ENCODE measurements at regions not wholly inside any gene's neighbourhood (a gene's known extent, or its start where the extent isn't known, plus 50 kb on each side); places are given as distances from the start of the nearest gene placed in this dataset.

GRCh38 chr1:65538086-65538485 lies 117.6 kb downstream of the LEPR start:
- no peaks in the 10 kb centered on the region for H3K36me3 ChIP-seq (replicated peaks; ENCODE audit: insufficient read depth, low read length)
- no peaks in the 10 kb centered on the region for H3K9me3 ChIP-seq (replicated peaks; ENCODE audit: insufficient read depth, low read length)
- H3K9ac ChIP-seq (ENCODE audit: low read length) = no peak overlapping the region
- H3K4me1 ChIP-seq (ENCODE audit: low read length) = no peaks in the 10 kb centered on the region
- no peak overlapping the region for H2AFZ ChIP-seq (ENCODE audit: low read length)
- H3F3A ChIP-seq (ENCODE audit: insufficient read depth, low read length) = no peaks in the 10 kb centered on the region
- no peaks in the 10 kb centered on the region for H4K20me1 ChIP-seq (ENCODE audit: insufficient read depth, low read length)
- TF ChIP-seq CTCF (IDR thresholded peaks at IDR 0.05; ENCODE audit: low read length) = no peak
- TF ChIP-seq EZH2 (optimal IDR thresholded peaks at IDR 0.05; ENCODE audit: low read depth, low read length) = no peak
- no peak for TF ChIP-seq EZH2phosphoT487 (IDR thresholded peaks at IDR 0.05; ENCODE audit: low read length)
- no peaks in the 10 kb centered on the region for H3K9me2 ChIP-seq (replicated peaks; ENCODE audit: insufficient read depth, low read length)
- no peak overlapping the region for H3K27ac ChIP-seq (ENCODE audit: low read length)
- H3K4me2 ChIP-seq (ENCODE audit: low read depth, low read length) = no peak overlapping the region
- H3K79me2 ChIP-seq (ENCODE audit: low read length) = no peaks in the 10 kb centered on the region
- no peak for DNase-seq
- no peak overlapping the region for H3K4me3 ChIP-seq (ENCODE audit: low read length)
- H3K27me3 ChIP-seq (replicated peaks; ENCODE audit: insufficient read depth, low read length) = no peaks in the 10 kb centered on the region

- H3K27ac ChIP-seq (ENCODE audit: low read length) = no peak overlapping the region
- no peak overlapping the region for H3K4me3 ChIP-seq (ENCODE audit: low read length)
Measured at GRCh38 chr1:65538664-65539063, 118.2 kb downstream of the LEPR start.

GRCh38 chr1:65539266-65540131 lies 119.0 kb downstream of the LEPR start:
- no peak overlapping the region for H3K4me3 ChIP-seq (ENCODE audit: low read length)
- H3K4me2 ChIP-seq (ENCODE audit: low read depth, low read length) = no peak overlapping the region
- no peaks in the 10 kb centered on the region for H3K9me3 ChIP-seq (replicated peaks; ENCODE audit: insufficient read depth, low read length)
- H2AFZ ChIP-seq (ENCODE audit: low read length) = no peak overlapping the region
- DNase-seq = no peak
- no peak overlapping the region for H3K27ac ChIP-seq (ENCODE audit: low read length)
- no peaks in the 10 kb centered on the region for H3K27me3 ChIP-seq (replicated peaks; ENCODE audit: insufficient read depth, low read length)
- H3K9me2 ChIP-seq (replicated peaks; ENCODE audit: insufficient read depth, low read length) = no peaks in the 10 kb centered on the region
- H4K20me1 ChIP-seq (ENCODE audit: insufficient read depth, low read length) = no peaks in the 10 kb centered on the region
- no peaks in the 10 kb centered on the region for H3F3A ChIP-seq (ENCODE audit: insufficient read depth, low read length)
- TF ChIP-seq EZH2phosphoT487 (IDR thresholded peaks at IDR 0.05; ENCODE audit: low read length) (no peak), CTCF (IDR thresholded peaks at IDR 0.05; ENCODE audit: low read length) (no peak), EZH2 (optimal IDR thresholded peaks at IDR 0.05; ENCODE audit: low read depth, low read length) (no peak)
- H3K36me3 ChIP-seq (replicated peaks; ENCODE audit: insufficient read depth, low read length) = no peaks in the 10 kb centered on the region
- H3K79me2 ChIP-seq (ENCODE audit: low read length) = no peaks in the 10 kb centered on the region
- H3K4me1 ChIP-seq (ENCODE audit: low read length) = no peaks in the 10 kb centered on the region
- no peak overlapping the region for H3K9ac ChIP-seq (ENCODE audit: low read length)

More at GRCh38 chr1:65538664-65539063, 118.2 kb downstream of the LEPR start:
- H2AFZ ChIP-seq (ENCODE audit: low read length) = no peak overlapping the region
- TF ChIP-seq CTCF (IDR thresholded peaks at IDR 0.05; ENCODE audit: low read length) (no peak), EZH2 (optimal IDR thresholded peaks at IDR 0.05; ENCODE audit: low read depth, low read length) (no peak), EZH2phosphoT487 (IDR thresholded peaks at IDR 0.05; ENCODE audit: low read length) (no peak)
- H3K27me3 ChIP-seq (replicated peaks; ENCODE audit: insufficient read depth, low read length) = no peaks in the 10 kb centered on the region
- H4K20me1 ChIP-seq (ENCODE audit: insufficient read depth, low read length) = no peaks in the 10 kb centered on the region
- H3F3A ChIP-seq (ENCODE audit: insufficient read depth, low read length) = no peaks in the 10 kb centered on the region
- no peaks in the 10 kb centered on the region for H3K36me3 ChIP-seq (replicated peaks; ENCODE audit: insufficient read depth, low read length)
- no peak overlapping the region for H3K9ac ChIP-seq (ENCODE audit: low read length)
- no peaks in the 10 kb centered on the region for H3K79me2 ChIP-seq (ENCODE audit: low read length)
- no peaks in the 10 kb centered on the region for H3K9me2 ChIP-seq (replicated peaks; ENCODE audit: insufficient read depth, low read length)
- no peaks in the 10 kb centered on the region for H3K9me3 ChIP-seq (replicated peaks; ENCODE audit: insufficient read depth, low read length)
- no peak overlapping the region for H3K4me2 ChIP-seq (ENCODE audit: low read depth, low read length)
- DNase-seq = no peak
- no peaks in the 10 kb centered on the region for H3K4me1 ChIP-seq (ENCODE audit: low read length)

All from MM.1S (cell line).